ENCODE measurements at regions not wholly inside any gene's neighbourhood (a gene's known extent, or its start where the extent isn't known, plus 50 kb on each side); places are given as distances from the start of the nearest gene placed in this dataset.
"Not testable (repeated sequence)": the region's sequence is repeated elsewhere in the genome, so short reads cannot be mapped to it uniquely, and the experiment has no call there.

- DNase-seq (ENCODE audit: low read depth), result no peak
- H3K4me3 ChIP-seq (ENCODE audit: low read depth, low read length), result no peak overlapping the region
- peak; percentile 8 for TF ChIP-seq CTCF (IDR thresholded peaks at IDR 0.05; ENCODE audit: insufficient read depth, low read length)
Measured at GRCh38 chr14:38941488-38941887, 161.5 kb downstream of the SEC23A start.

GRCh38 chr14:38932653-38933000 is 170.4 kb downstream of the SEC23A start:
- not testable (repeated sequence) for H3K4me3 ChIP-seq (ENCODE audit: low read depth, low read length); DNase-seq (ENCODE audit: low read depth)

GRCh38 chr14:38931969-38932652 is 170.9 kb downstream of the SEC23A start:
- no peak overlapping the region for H3K4me3 ChIP-seq (ENCODE audit: low read depth, low read length)
- no peak for DNase-seq (ENCODE audit: low read depth)
- no peak for TF ChIP-seq CTCF (IDR thresholded peaks at IDR 0.05; ENCODE audit: insufficient read depth, low read length)

- no peak for TF ChIP-seq CTCF (IDR thresholded peaks at IDR 0.05; ENCODE audit: insufficient read depth, low read length)
- DNase-seq (ENCODE audit: low read depth), result no peak
- H3K4me3 ChIP-seq (ENCODE audit: low read depth, low read length), result no peak overlapping the region
Measured at GRCh38 chr14:38930898-38931297, 172.1 kb downstream of the SEC23A start.

GRCh38 chr14:38930022-38930421 is 173.0 kb downstream of the SEC23A start:
- TF ChIP-seq CTCF (IDR thresholded peaks at IDR 0.05; ENCODE audit: insufficient read depth, low read length), result no peak
- no peak for DNase-seq (ENCODE audit: low read depth)
- no peak overlapping the region for H3K4me3 ChIP-seq (ENCODE audit: low read depth, low read length)

GRCh38 chr14:38929416-38929815 is 173.6 kb downstream of the SEC23A start:
- H3K4me3 ChIP-seq (ENCODE audit: low read depth, low read length), result no peak overlapping the region
- no peak for DNase-seq (ENCODE audit: low read depth)
- TF ChIP-seq CTCF (IDR thresholded peaks at IDR 0.05; ENCODE audit: insufficient read depth, low read length), result no peak

GRCh38 chr14:38921893-38922292 is 181.1 kb downstream of the SEC23A start:
- H3K4me3 ChIP-seq (ENCODE audit: low read depth, low read length); DNase-seq (ENCODE audit: low read depth): not testable (repeated sequence)

- no peak overlapping the region for H3K4me3 ChIP-seq (ENCODE audit: low read depth, low read length)
- no peak for TF ChIP-seq CTCF (IDR thresholded peaks at IDR 0.05; ENCODE audit: insufficient read depth, low read length)
- no peak for DNase-seq (ENCODE audit: low read depth)
Measured at GRCh38 chr14:38915125-38915524, 187.9 kb downstream of the SEC23A start.
